GM12878 (cell line): ENCODE measurements at regions not wholly inside any gene's neighbourhood (a gene's known extent, or its start where the extent isn't known, plus 50 kb on each side); places are given as distances from the start of the nearest gene placed in this dataset.

Experiments used
- ATAC-seq: fragments of 200-7000 bp; cut with Tn5 transposase; 3 replicates; pipeline ENCODE4 v1.9.1; 2020; ENCODE audit warnings: mild to moderate bottlenecking, moderate library complexity
- BruUV-seq: library from RNA; stranded (reverse); fragments of 400-500 nt; replicated peaks from 2 replicates; lab custom pipeline; 2021; lab: Mats Ljungman, UMichigan
- CTCF ChIA-PET: fragments of 300-600 bp; sonication (Branson Sonifier 250); formaldehyde crosslinking; extraction: SDS; loops from one replicate; lab custom pipeline; 2021; ENCODE audit warnings: inconsistent platforms; lab: Yijun Ruan, JAX
- POLR2A ChIA-PET: fragments of 350-600 bp; formaldehyde crosslinking; extraction: SDS; loops from one replicate; lab custom pipeline; 2021; ENCODE audit warnings: inconsistent platforms; lab: Charles Lee
- RAD21 ChIA-PET: fragments of 300-600 bp; sonication (Branson Sonifier 250); formaldehyde crosslinking; loops from one replicate; lab custom pipeline; 2023; ENCODE audit warnings: antibody characterized with exemption; ENCODE audit not compliant: unreplicated experiment; lab: Charles Lee
- SMC1A ChIA-PET: fragments of 300-600 bp; sonication (Branson Sonifier 250); formaldehyde crosslinking; loops from one replicate; lab custom pipeline; 2023; ENCODE audit not compliant: unreplicated experiment, uncharacterized antibody; lab: Charles Lee
- DNase-seq: peaks from one replicate; pipeline ENCODE4 v3.0.0-alpha.2; 2011; ENCODE audit warnings: low read depth, low spot score
- FAIRE-seq: peaks from 3 replicates; lab custom pipeline; 2011; peaks lifted over from hg19 to GRCh38; lab: Jason Lieb, UNC
- H2AFZ ChIP-seq: 2 replicates; pipeline ENCODE4 v1.6.0; 2011; ENCODE audit warnings: low read depth, low read length, control low read depth; ENCODE audit not compliant: control insufficient read depth
- H3K27ac ChIP-seq: 2 replicates; pipeline ENCODE4 v1.5.1; 2011; ENCODE audit warnings: control low read depth; ENCODE audit not compliant: control insufficient read depth, insufficient read depth
- H3K27me3 ChIP-seq, 2 experiments: replicated peaks in 1 of 2; 2 replicates each; pipeline versions ENCODE4 v1.6.0 to v1.6.1; 2011; ENCODE audit warnings: low read length in 1 of 2; ENCODE audit not compliant: control insufficient read depth in 2 of 2, insufficient read depth in 2 of 2
- H3K36me3 ChIP-seq, 2 experiments: 2 replicates each; pipeline ENCODE4 v1.5.1; 2011; ENCODE audit warnings: low read length in 1 of 2; ENCODE audit not compliant: control insufficient read depth in 2 of 2, insufficient read depth in 2 of 2
- H3K4me1 ChIP-seq: 2 replicates; pipeline ENCODE4 v1.6.1; 2011; ENCODE audit warnings: mild to moderate bottlenecking, low read length, moderate library complexity, mixed read lengths; ENCODE audit not compliant: control insufficient read depth, insufficient read depth
- H3K4me2 ChIP-seq: 2 replicates; pipeline ENCODE4 v1.6.0; 2011; ENCODE audit warnings: control low read depth; ENCODE audit not compliant: control insufficient read depth, insufficient read depth
- H3K4me3 ChIP-seq: fragments of 200-600 bp; sonication (generic); 2 replicates; pipeline ENCODE4 v1.5.1; 2016
- H3K79me2 ChIP-seq: 2 replicates; pipeline ENCODE4 v1.6.0; 2011; ENCODE audit warnings: low read length; ENCODE audit not compliant: control insufficient read depth, insufficient read depth
- H3K9ac ChIP-seq: 2 replicates; pipeline ENCODE4 v1.8.0; 2011; ENCODE audit warnings: low read length, control low read depth, mixed read lengths; ENCODE audit not compliant: control insufficient read depth, insufficient read depth
- H3K9me3 ChIP-seq: replicated peaks from 3 replicates; pipeline ENCODE4 v1.5.1; 2011; ENCODE audit warnings: mild to moderate bottlenecking, low read length; ENCODE audit not compliant: control insufficient read depth, insufficient read depth
- H4K20me1 ChIP-seq: 2 replicates; pipeline ENCODE4 v1.6.0; 2011; ENCODE audit not compliant: control insufficient read depth, insufficient read depth
- CBX5 ChIP-seq: sonication (generic); IDR thresholded peaks from 2 replicates; pipeline ENCODE4 v1.6.1; 2016; ENCODE audit warnings: low read depth, moderate library complexity, mild to moderate bottlenecking, inconsistent platforms
- E2F4 ChIP-seq: IDR thresholded peaks from 2 replicates; pipeline ENCODE4 v1.6.1; 2012; ENCODE audit warnings: low read depth, low read length, improper control_type of control experiment
- ELK1 ChIP-seq: IDR thresholded peaks from 2 replicates; pipeline ENCODE4 v1.6.1; 2012; ENCODE audit warnings: low read depth, low read length, improper control_type of control experiment
- JUNB ChIP-seq: IDR thresholded peaks from 2 replicates; pipeline ENCODE4 v1.6.1; 2016; ENCODE audit warnings: antibody characterized with exemption, mild to moderate bottlenecking
- ZBTB33 ChIP-seq: fragments of 450-650 bp; IDR thresholded peaks from 2 replicates; pipeline ENCODE4 v1.6.1; 2017; ENCODE audit warnings: mild to moderate bottlenecking
- WGBS: methylation state at CpG from one replicate; pipeline ENCODE4 v1.1.6; 2016; ENCODE audit warnings: low lambda C conversion rate; ENCODE audit not compliant: insufficient replicate concordance, insufficient coverage; ENCODE audit errors: missing lambda C conversion rate; 5-methylcytosine and 5-hydroxymethylcytosine counted together
- in situ Hi-C: fragments of 300-500 bp; cut with MboI; formaldehyde crosslinking; loops from 9 replicates; pipeline ENCODE4 v1.14.3; 2018; ENCODE audit warnings: mixed read lengths
- intact Hi-C: fragments of 100-400 bp; cut with micrococcal nuclease; formaldehyde crosslinking; loops from one replicate; pipeline ENCODE4 v1.14.2; 2022; ENCODE audit not compliant: unreplicated experiment

GRCh38 chr2:205925373-205926337 is 160.3 kb downstream of the INO80D start (continued):
- no peak for TF ChIP-seq CBX5

GRCh38 chr2:205924676-205925075 is 161.3 kb downstream of the INO80D start:
- no peaks in the 10 kb centered on the region for H3K4me1 ChIP-seq
- H3K36me3 ChIP-seq = no peaks in the 10 kb centered on the region
- in situ Hi-C loops = loop anchor here (5.0 kb wide), 1 partner anchor 152 kb away; no protein-coding TSS in a partner anchor
- no peaks in the 10 kb centered on the region for H3K79me2 ChIP-seq
- WGBS = 46% methylated on average over 9 of the region's 9 CpGs
- ChIA-PET RAD21 (interaction anchor here (0.5 to 1.5 kb wide), 3 partner anchors 23 to 1638 kb away, joined by 3 to 5 read pairs (median 4); no protein-coding TSS in a partner anchor), CTCF (interaction anchor here (0.7 to 5.8 kb wide), 5 partner anchors 20 to 1785 kb away, joined by 3 to 57 read pairs (median 4); no protein-coding TSS in a partner anchor), POLR2A (no interaction called here), SMC1A (interaction anchor here (0.7 kb wide), 1 partner anchor 151 kb away, joined by 3 read pairs; no protein-coding TSS in a partner anchor)
- H3K4me3 ChIP-seq = no peak overlapping the region
- H3K9me3 ChIP-seq = no peaks in the 10 kb centered on the region
- no TSS peak for BruUV-seq
- TF ChIP-seq E2F4 = no peak
- TF ChIP-seq JUNB = no peak
- TF ChIP-seq CBX5 = no peak
- no peak for TF ChIP-seq ELK1
- TF ChIP-seq ZBTB33 = no peak
- DNase-seq (no peak), FAIRE-seq (no peak), ATAC-seq (no peak)
- H2AFZ ChIP-seq = no peak overlapping the region
- no peak overlapping the region for H3K4me2 ChIP-seq
- peaks cover 0 to 3% of the 10 kb centered on the region in 2 experiments; a peak in 3 of 4 replicates for H3K27me3 ChIP-seq
- no peaks in the 10 kb centered on the region for H4K20me1 ChIP-seq
- H3K9ac ChIP-seq = no peak overlapping the region
- H3K27ac ChIP-seq = no peak overlapping the region
- intact Hi-C loops = loop anchor here (2.0 to 5.0 kb wide), 2 partner anchors 148 to 1597 kb away; no protein-coding TSS in a partner anchor
